Esophagus squamous epithelium (tissue), 5 donors: ENCODE measurements at regions not wholly inside any gene's neighbourhood (a gene's known extent, or its start where the extent isn't known, plus 50 kb on each side); places are given as distances from the start of the nearest gene placed in this dataset.
"Not testable (repeated sequence)": the region's sequence is repeated elsewhere in the genome, so short reads cannot be mapped to it uniquely, and the experiment has no call there.

Experiments used
- DNase-seq: peaks from one replicate; lab custom pipeline; 2025; lab: John Stamatoyannopoulos, UW
- H3K27ac ChIP-seq, 4 donors: fragments of 200-600 bp; sonication (generic); one replicate each; pipeline ENCODE4 v1.5.1; 2016 to 2019; ENCODE audit warnings: mild to moderate bottlenecking in 1 of 4
- H3K27me3 ChIP-seq, 4 donors: fragments of 200-600 bp; sonication (generic); 1 replicate in 3 of 4; 2 replicates in 1 of 4; pipeline versions ENCODE4 v1.5.1 to v1.6.0; 2017 to 2021; ENCODE audit warnings: antibody characterized with exemption in 1 of 4
- H3K36me3 ChIP-seq, 3 donors: fragments of 200-600 bp; sonication (generic); one replicate each; pipeline ENCODE4 v1.5.1; 2016 to 2019
- H3K4me1 ChIP-seq, 3 donors: fragments of 200-600 bp; sonication (generic); one replicate each; pipeline ENCODE4 v1.5.1; 2017 to 2019
- H3K4me3 ChIP-seq, 4 donors: fragments of 200-600 bp; sonication (generic); 1 replicate in 3 of 4; 2 replicates in 1 of 4; pipeline ENCODE4 v1.5.1; 2016 to 2019; ENCODE audit warnings: mild to moderate bottlenecking in 2 of 4, moderate library complexity in 1 of 4
- H3K9me3 ChIP-seq, 3 donors: fragments of 200-600 bp; sonication (generic); one replicate each; pipeline ENCODE4 v1.5.1; 2016 to 2019
- CTCF ChIP-seq, 6 experiments: fragments of 450-650 bp in 4 of 6; fragments of 200-600 bp in 2 of 6; sonication (generic) in 2 of 6; IDR thresholded peaks; one replicate each; pipeline ENCODE4 v1.5.1; 2016 to 2019; ENCODE audit warnings: antibody characterized with exemption in 6 of 6, mild to moderate bottlenecking in 4 of 6, moderate library complexity in 4 of 6
- POLR2A ChIP-seq, 4 donors: fragments of 450-650 bp; IDR thresholded peaks; one replicate each; pipeline ENCODE4 v1.6.1; 2017; ENCODE audit warnings: antibody characterized with exemption in 4 of 4, mild to moderate bottlenecking in 4 of 4, moderate library complexity in 3 of 4
- WGBS, 2 donors: methylation state at CpG; one replicate each; pipeline ENCODE4 v1.1.5; 2018; 5-methylcytosine and 5-hydroxymethylcytosine counted together
- intact Hi-C: fragments of 100-400 bp; cut with DNase I; formaldehyde crosslinking; loops from one replicate; pipeline ENCODE4 v1.15.0; 2022
- donor health status: DM: yes; HTN: yes; CAD: no.

- no peaks in the 10 kb centered on the region for H3K9me3 ChIP-seq
- TF ChIP-seq POLR2A (IDR thresholded peaks at IDR 0.05) (no peak), CTCF (IDR thresholded peaks at IDR 0.05) (no peak)
- no peak overlapping the region for H3K4me3 ChIP-seq
- intact Hi-C loops, result no loop called here
- H3K27me3 ChIP-seq, result no peaks in the 10 kb centered on the region
- 41 to 52% methylated on average over 3 of the region's 3 CpGs for WGBS, 2 donors
- H3K4me1 ChIP-seq, result no peaks in the 10 kb centered on the region
- H3K36me3 ChIP-seq, result no peaks in the 10 kb centered on the region
- H3K27ac ChIP-seq, result no peak overlapping the region
- DNase-seq, result no peak
Measured at GRCh38 chr1:214857716-214858115, 224.8 kb upstream of the KCNK2 start.

GRCh38 chr1:214859647-214860046 is 222.9 kb upstream of the KCNK2 start:
- Histone ChIP-seq H3K4me3 (no peak overlapping the region), H3K36me3 (no peaks in the 10 kb centered on the region), H3K9me3 (no peaks in the 10 kb centered on the region), H3K27ac (no peak overlapping the region), H3K27me3 (no peaks in the 10 kb centered on the region), H3K4me1 (no peaks in the 10 kb centered on the region)
- WGBS, 2 donors, result 81 to 84% methylated on average over 8 of the region's 8 CpGs
- no peak for DNase-seq
- intact Hi-C loops, result no loop called here
- TF ChIP-seq CTCF (IDR thresholded peaks at IDR 0.05), result no peak
- no peak for TF ChIP-seq POLR2A (IDR thresholded peaks at IDR 0.05)

GRCh38 chr1:214861615-214862014 is 220.9 kb upstream of the KCNK2 start:
- intact Hi-C loops, result no loop called here
- no peaks in the 10 kb centered on the region for H3K4me1 ChIP-seq
- no peak overlapping the region for H3K4me3 ChIP-seq
- H3K27me3 ChIP-seq, result no peaks in the 10 kb centered on the region
- TF ChIP-seq CTCF (IDR thresholded peaks at IDR 0.05) (no peak), POLR2A (IDR thresholded peaks at IDR 0.05) (no peak)
- H3K9me3 ChIP-seq, result no peaks in the 10 kb centered on the region
- DNase-seq, result no peak
- 52 to 67% methylated on average over 2 of the region's 2 CpGs for WGBS, 2 donors
- no peak overlapping the region for H3K27ac ChIP-seq
- no peaks in the 10 kb centered on the region for H3K36me3 ChIP-seq

- WGBS, 2 donors, result 39 to 45% methylated on average over 2 of the region's 2 CpGs
- no peak for DNase-seq
- Histone ChIP-seq H3K27ac (no peak overlapping the region), H3K4me3 (no peak overlapping the region), H3K9me3 (no peaks in the 10 kb centered on the region), H3K36me3 (no peaks in the 10 kb centered on the region), H3K27me3 (no peaks in the 10 kb centered on the region), H3K4me1 (no peaks in the 10 kb centered on the region)
- no peak for TF ChIP-seq POLR2A (IDR thresholded peaks at IDR 0.05)
- intact Hi-C loops, result no loop called here
Measured at GRCh38 chr1:214862421-214862820, 220.1 kb upstream of the KCNK2 start.

GRCh38 chr1:214864896-214865688 is 217.4 kb upstream of the KCNK2 start:
- H3K4me3 ChIP-seq, result no peak overlapping the region
- no peak overlapping the region for H3K27ac ChIP-seq
- intact Hi-C loops, result no loop called here
- 46 to 52% methylated on average over 3 of the region's 3 CpGs for WGBS, 2 donors
- TF ChIP-seq POLR2A (IDR thresholded peaks at IDR 0.05) (no peak), CTCF (IDR thresholded peaks at IDR 0.05) (no peak)
- no peak for DNase-seq
- no peaks in the 10 kb centered on the region for H3K27me3 ChIP-seq
- no peaks in the 10 kb centered on the region for H3K9me3 ChIP-seq
- no peaks in the 10 kb centered on the region for H3K4me1 ChIP-seq
- H3K36me3 ChIP-seq, result no peaks in the 10 kb centered on the region

GRCh38 chr1:214870426-214870825 is 212.1 kb upstream of the KCNK2 start:
- DNase-seq, H3K27ac ChIP-seq, H3K4me3 ChIP-seq, H3K4me1 ChIP-seq, H3K9me3 ChIP-seq, H3K36me3 ChIP-seq, H3K27me3 ChIP-seq, intact Hi-C loops: not testable (repeated sequence)
- 96 to 98% methylated on average over 5 of the region's 40 CpGs for WGBS, 2 donors
